ENCODE measurements at regions not wholly inside any gene's neighbourhood (a gene's known extent, or its start where the extent isn't known, plus 50 kb on each side); places are given as distances from the start of the nearest gene placed in this dataset.

- DNase-seq (ENCODE audit: low read depth): no peak
- no peak overlapping the region for H3K4me3 ChIP-seq (ENCODE audit: low read depth, low read length)
- TF ChIP-seq, protein P1, sequence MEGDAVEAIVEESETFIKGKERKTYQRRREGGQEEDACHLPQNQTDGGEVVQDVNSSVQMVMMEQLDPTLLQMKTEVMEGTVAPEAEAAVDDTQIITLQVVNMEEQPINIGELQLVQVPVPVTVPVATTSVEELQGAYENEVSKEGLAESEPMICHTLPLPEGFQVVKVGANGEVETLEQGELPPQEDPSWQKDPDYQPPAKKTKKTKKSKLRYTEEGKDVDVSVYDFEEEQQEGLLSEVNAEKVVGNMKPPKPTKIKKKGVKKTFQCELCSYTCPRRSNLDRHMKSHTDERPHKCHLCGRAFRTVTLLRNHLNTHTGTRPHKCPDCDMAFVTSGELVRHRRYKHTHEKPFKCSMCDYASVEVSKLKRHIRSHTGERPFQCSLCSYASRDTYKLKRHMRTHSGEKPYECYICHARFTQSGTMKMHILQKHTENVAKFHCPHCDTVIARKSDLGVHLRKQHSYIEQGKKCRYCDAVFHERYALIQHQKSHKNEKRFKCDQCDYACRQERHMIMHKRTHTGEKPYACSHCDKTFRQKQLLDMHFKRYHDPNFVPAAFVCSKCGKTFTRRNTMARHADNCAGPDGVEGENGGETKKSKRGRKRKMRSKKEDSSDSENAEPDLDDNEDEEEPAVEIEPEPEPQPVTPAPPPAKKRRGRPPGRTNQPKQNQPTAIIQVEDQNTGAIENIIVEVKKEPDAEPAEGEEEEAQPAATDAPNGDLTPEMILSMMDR (IDR thresholded peaks at IDR 0.05; ENCODE audit: insufficient read depth, low read depth, low read length, missing control alignments): no peak
Measured at GRCh38 chr2:118670838-118671237, 176.6 kb downstream of the EN1 start.

DNA sequence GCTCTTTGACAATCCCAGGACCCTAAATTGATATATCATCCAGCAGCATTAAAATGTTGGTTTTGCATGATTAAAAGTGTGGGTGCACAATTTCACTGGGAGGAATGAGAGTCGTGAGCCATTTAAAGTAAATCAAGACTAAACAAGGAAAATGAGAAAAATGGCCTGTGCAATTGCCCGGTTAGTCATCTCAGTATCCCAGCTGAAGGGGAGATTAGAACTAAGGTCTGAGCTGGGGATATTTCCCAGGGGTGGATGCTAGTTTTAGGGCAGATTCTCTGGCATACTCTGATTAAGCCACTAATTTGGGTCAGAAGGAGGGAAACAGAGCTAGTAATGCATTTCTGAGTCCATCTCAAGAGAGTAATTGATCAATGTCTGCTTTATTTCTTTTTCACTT, 177.2 kb downstream of the EN1 start:
- TF ChIP-seq, protein P1 (IDR thresholded peaks at IDR 0.05; ENCODE audit: insufficient read depth, low read depth, low read length, missing control alignments): no peak
- no peak for DNase-seq (ENCODE audit: low read depth)
- H3K4me3 ChIP-seq (ENCODE audit: low read depth, low read length): no peak overlapping the region

DNA sequence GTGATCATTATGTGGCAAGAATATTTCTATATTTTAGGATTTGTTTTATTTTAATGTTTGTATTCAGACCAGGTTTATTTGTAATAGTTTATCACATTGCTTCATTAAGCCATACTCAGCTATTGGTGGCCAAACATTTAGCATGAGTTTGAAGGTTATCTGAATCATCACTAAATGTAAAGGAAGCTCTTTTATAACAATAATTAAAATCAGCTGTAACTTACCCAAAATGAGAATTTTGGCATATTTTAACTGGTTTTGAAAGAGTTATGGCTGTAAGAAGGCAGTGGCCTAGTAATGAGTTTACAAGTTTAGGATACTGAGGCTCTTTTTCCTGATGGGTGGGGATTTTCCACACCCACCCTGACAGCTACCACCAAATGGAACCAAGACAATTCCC, 177.8 kb downstream of the EN1 start:
- TF ChIP-seq, protein P1 (IDR thresholded peaks at IDR 0.05; ENCODE audit: insufficient read depth, low read depth, low read length, missing control alignments): no peak
- no peak overlapping the region for H3K4me3 ChIP-seq (ENCODE audit: low read depth, low read length)
- DNase-seq (ENCODE audit: low read depth): no peak

- TF ChIP-seq, protein P1 (IDR thresholded peaks at IDR 0.05; ENCODE audit: insufficient read depth, low read depth, low read length, missing control alignments): no peak
- H3K4me3 ChIP-seq (ENCODE audit: low read depth, low read length): no peak overlapping the region
- no peak for DNase-seq (ENCODE audit: low read depth)
Measured at GRCh38 chr2:118668431-118669424, 178.7 kb downstream of the EN1 start.

DNA sequence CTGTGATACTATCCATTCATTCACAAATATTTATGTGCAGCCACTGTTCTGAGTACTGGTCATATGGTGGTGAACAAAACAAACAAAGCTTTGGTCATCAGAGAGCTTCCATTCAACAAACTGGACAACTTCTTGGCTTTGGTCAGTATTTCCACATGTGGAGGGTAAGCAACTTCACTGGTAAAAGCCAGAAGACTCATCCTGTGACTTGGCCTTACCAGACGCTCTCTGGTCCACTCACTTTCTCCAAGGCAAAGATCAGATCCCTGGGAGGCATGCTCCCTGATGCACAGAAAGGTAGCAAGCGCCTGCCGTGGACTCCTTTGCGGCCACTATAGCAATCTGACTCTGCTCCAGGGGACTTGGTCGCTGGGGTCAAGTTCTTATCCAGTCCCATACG, 179.5 kb downstream of the EN1 start:
- TF ChIP-seq, protein P1 (IDR thresholded peaks at IDR 0.05; ENCODE audit: insufficient read depth, low read depth, low read length, missing control alignments): no peak
- no peak for DNase-seq (ENCODE audit: low read depth)
- H3K4me3 ChIP-seq (ENCODE audit: low read depth, low read length): no peak overlapping the region

- TF ChIP-seq, protein P1 (IDR thresholded peaks at IDR 0.05; ENCODE audit: insufficient read depth, low read depth, low read length, missing control alignments): no peak
- no peak for DNase-seq (ENCODE audit: low read depth)
- no peak overlapping the region for H3K4me3 ChIP-seq (ENCODE audit: low read depth, low read length)
Measured at GRCh38 chr2:118667348-118667747, 180.1 kb downstream of the EN1 start.
